KBM-7 (cell line): ENCODE measurements at regions not wholly inside any gene's neighbourhood (a gene's known extent, or its start where the extent isn't known, plus 50 kb on each side); places are given as distances from the start of the nearest gene placed in this dataset.

Experiments used
- DNase-seq: peaks from one replicate; pipeline ENCODE4 v3.0.0-alpha.2; 2015
- in situ Hi-C: fragments of 300-500 bp; cut with MboI; formaldehyde crosslinking; loops from 2 replicates; pipeline ENCODE4 v1.14.3; 2020; ENCODE audit warnings: low sequenced_read_pairs, low pct_unique_long_range_greater_than_20kb, mixed read lengths

DNA sequence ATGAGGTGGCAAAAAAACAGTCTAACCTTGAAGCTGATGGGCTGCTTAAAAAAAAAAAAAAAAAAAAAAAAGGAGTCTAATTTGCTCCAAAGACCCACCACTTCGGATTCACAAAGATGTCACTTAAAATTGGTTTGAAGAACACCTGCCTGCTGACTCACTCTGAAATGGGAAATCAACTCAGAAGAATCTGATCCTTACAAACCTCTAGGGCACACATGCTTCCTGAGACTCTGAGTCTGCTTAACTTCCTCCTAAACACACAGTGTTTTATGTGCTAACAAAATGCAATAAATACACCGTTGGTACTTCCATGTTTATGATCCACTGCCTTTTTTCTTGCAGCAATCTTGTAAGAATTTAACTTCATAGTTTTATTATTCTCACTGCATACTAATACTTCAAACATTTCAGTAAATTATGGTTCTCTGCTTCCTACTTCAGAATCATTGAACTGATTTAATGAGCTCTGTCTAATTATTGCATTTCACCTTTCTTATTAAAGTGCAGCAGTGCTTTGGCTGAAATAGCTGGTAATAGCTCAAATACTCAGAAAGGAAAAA, 73.0 kb upstream of the FRMD4B start:
- in situ Hi-C loops, result no loop called here
- peak; percentile 59 for DNase-seq

DNA sequence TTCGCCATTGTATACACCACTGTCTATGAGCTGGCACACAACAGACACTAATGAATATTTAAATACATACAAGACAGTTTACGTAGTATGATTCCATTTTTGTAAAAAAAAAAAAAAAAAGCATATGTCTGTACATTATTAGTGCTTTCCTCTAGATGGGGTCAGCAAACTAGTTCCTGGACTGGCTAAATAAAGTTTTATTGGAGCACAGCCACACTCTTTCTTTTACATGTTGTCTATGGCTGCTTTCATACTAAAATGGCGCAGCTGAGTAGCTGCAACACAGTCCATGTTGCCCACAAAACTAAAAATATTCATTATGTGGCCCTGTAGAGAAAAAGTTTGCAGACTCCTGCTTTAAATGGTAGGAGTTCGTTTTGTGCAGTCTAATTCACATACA, 70.7 kb upstream of the FRMD4B start:
- in situ Hi-C loops, result no loop called here
- DNase-seq, result no peak

DNA sequence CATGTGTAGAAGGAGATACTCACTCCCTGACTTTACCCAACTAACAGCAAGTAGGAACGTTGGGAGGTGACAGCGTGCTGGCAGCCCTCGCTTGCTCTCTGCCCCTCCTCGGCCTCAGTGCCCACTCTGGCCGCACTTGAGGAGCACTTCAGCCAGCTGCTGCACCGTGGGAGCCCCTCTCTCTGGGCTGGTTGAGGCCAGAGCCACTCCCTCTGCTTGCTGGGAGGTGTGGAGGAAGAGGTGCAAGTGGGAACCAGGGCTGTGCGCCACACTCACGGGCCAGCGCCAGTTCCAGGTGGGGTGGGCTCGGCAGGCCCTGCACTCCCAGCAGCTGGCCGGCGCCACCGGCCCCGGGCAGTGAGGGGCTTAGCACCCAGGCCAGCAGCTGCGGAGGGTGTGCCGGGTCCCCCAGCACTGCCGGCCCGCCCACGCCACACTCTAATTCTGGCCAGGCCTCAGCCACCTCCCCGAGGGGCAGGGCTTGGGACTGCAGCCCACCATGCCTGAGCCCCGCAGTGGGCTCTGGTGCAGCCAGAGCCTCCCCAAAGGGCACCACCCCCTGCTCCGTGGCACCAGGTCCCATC, 68.4 kb upstream of the FRMD4B start:
- no peak for DNase-seq
- in situ Hi-C loops, result no loop called here

DNA sequence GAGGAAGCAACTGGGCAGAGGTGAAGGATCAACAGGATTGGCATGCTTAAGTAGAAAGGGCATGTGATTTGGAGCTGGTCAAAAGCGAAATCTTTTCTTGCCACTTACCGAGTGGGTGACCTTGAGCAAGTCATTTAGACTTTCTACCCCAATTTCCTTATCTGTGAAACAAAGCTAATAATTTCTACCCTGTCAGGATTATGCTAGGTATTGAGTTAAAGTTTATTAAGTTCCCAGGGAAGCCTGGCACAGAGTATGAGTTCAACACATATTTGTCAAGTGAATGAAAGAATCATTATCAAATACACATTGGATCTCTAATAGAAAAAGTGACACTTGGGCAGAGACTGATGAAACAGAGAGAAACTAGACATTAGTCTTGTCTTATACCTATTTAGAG, 66.4 kb upstream of the FRMD4B start:
- in situ Hi-C loops, result no loop called here
- DNase-seq, result no peak

DNA sequence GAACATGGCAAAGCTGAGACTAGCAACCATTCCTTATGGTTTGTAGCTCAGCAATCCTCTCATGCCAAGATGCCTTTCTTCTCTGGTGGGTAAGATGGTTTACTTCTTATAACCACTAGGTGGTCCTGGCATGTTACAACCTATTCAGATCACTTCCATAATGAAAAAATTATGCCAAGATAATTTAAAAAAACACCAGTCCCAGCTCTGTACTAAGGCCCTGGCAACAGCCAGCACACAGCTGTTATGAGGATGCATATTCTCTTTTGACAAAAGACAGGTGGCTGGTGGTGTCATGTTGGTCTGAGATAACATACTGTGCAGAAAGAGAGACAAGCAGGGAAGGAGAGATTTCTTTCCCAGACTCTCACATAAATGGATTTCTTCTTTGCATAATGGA, 65.7 kb upstream of the FRMD4B start:
- in situ Hi-C loops, result no loop called here
- no peak for DNase-seq

DNA sequence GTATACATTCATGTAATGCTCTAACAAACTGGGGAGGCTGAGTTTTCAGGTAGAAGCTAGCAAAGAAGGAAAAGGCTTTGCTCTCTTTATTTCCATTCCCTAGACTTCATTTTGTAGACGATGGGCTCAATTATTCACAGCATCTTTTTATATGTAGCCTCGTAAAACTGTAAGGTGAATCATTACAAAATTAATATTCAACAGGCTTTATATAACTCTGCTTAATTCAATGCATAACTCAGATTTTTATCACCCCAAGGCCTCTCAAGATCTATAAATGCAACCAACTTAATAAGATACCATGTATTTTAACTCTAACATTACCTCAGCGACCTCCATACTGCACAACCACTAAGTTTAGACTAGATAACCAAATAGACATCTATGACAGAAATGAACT, 63.0 kb upstream of the FRMD4B start:
- in situ Hi-C loops, result no loop called here
- no peak for DNase-seq

DNA sequence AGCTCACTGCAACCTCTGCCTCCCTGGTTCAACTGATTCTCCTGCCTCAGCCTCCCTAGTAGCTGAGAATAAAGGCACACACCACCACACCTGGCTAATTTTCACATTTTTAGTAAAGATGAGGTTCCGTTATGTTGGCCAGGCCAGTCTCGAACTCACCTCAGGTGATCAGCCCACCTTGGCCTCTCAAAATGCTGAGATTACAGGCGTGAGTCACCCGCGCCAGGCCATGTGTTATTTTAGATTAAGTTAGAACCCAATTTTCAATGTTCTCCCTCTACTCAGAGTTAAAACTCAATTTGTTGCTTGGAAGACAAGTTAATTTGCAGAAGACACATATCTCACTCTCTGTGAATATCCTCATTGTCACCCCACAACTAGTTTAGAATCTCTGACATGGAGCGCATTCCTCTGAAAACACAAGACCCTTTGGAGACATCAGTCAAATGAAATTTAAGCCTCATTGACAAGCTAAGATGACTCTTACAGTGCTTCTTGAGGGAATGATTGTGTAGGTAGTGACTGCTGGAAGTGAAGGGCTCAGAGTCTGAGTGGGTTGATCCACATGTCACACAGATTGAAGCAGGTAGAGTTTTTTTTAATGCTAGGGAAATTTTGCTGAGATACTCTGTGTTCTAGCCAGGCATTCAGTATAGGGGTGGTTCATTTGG, 60.6 kb upstream of the FRMD4B start:
- in situ Hi-C loops, result no loop called here

DNA sequence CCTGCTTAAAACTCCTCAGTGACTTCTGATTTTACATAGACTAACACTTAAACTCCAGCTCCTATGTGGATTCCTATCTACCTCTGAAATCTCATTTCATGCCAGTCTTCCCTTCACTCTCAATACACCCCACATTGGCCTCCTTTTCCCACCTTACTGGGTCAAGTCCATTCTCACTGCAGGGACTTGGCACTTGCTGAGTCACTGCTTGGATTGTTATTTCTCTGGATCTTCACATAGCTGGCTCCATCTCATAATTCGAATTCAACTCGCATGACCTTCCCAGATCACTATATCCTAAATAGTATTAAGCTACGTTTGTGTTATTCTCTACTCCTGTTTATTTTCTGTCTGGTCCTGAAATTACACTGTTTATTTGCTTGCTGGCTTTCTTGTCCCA, 59.6 kb upstream of the FRMD4B start:
- in situ Hi-C loops, result no loop called here

More for the DNA sequence above, 60.6 kb upstream of the FRMD4B start:
- no peak for DNase-seq

DNA sequence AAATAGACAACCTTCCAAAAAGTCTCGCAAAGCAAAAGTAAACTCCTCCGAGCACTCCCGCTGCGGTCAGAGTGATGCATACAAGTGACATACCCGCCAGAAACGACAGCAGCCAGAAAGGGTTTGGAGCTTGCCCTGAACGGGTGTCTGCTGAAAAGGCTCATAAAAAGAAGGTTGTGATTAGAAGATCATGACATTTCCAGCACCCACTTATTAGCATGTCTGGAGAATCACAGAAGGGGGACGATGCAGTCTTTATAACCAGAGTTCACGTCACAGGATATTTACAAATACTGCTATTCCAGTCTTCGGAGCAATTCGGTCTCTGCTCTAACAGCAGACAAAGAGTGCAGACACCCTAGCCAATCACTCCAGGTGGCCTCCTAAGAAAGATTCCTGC, 59.1 kb upstream of the FRMD4B start:
- in situ Hi-C loops, result no loop called here

More for the DNA sequence above, 59.6 kb upstream of the FRMD4B start:
- no peak for DNase-seq

DNA sequence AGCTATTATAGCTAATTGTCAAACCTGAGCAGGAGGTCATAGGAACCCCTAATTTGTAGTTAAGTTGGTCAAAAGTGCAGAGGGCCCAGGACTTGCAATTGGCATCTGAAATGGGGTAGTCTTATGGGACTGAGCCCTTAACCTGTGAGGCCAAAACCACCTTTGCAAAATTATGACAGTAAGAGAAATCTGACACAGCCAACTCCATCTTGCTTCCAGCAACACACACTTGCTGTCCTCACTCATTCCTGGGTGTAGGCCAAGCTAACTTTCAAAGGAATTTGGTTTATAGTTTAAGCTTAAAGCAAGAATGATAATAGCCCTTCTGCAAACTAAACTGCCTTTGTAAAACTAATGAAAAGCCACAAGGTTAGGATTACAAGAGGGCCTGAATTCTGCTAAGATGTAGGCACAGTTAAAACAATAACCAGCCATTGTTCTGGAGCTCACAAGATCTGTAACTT, 57.6 kb upstream of the FRMD4B start:
- in situ Hi-C loops, result no loop called here
- DNase-seq, result no peak

More for the DNA sequence above, 59.1 kb upstream of the FRMD4B start:
- no peak for DNase-seq

DNA sequence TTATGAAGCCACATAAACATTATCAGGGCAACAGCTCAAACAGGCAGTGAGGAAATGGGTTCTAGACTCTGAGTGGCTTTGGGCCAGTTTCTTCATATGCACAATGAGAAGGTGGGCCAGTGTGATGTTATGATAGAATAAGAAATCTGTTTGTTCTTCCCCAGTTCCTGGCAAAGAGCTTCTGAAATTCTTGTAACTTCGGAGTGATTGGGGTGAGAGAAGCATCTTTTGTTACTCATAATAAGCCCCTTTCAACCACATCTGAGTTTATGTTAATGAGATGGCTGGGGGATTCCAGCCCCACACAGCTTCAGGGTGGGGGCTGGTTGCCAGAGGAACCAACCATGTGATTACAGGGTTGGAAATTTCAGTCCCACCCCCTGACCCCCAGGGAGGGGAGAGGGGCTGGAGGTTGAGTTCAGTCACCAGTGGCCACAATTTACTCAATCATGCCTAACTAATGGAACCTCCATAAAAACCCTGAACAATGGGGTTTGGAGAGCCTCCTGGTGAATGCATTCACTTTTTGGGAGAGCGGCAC, 57.0 kb upstream of the FRMD4B start:
- in situ Hi-C loops, result no loop called here
- no peak for DNase-seq

DNA sequence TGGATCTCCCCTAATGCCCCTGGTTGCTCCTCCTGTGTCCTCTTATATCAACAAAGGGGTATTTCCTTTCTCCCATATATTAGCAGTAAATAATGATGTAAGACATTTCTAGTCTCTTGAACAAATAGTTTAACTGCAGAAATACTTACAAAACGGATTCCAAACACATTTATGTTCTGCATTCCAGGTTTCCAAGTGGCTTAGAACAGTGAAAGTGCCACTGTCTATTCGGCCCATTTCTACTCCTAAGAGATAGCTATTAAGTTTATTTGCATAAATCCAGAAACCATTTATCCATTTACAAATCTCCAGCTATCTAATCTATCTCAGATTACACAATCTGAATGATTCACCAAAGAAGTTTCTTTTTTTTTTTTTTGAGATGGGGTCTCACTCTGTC, 55.8 kb upstream of the FRMD4B start:
- in situ Hi-C loops, result no loop called here
- DNase-seq, result no peak

DNA sequence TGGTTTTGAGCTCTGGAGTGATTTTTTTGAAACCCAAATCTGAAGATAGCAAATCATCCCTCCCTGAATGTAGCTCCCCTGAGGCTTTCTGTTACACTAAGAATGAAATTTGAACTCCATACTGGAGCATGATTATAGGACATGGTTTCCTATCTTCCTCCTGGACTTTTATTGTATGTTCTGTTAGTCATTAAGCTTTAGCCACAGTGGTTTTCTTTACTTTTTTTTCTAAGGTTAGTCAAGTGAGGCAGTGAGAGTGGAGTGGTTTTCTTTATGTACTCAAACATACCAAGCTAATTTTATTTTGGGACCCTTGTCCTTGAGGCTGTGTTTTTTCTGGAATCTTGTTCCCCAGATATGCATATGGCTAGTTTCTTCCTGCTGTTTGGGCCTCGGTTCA, 55.2 kb upstream of the FRMD4B start:
- in situ Hi-C loops, result no loop called here
- DNase-seq, result no peak

DNA sequence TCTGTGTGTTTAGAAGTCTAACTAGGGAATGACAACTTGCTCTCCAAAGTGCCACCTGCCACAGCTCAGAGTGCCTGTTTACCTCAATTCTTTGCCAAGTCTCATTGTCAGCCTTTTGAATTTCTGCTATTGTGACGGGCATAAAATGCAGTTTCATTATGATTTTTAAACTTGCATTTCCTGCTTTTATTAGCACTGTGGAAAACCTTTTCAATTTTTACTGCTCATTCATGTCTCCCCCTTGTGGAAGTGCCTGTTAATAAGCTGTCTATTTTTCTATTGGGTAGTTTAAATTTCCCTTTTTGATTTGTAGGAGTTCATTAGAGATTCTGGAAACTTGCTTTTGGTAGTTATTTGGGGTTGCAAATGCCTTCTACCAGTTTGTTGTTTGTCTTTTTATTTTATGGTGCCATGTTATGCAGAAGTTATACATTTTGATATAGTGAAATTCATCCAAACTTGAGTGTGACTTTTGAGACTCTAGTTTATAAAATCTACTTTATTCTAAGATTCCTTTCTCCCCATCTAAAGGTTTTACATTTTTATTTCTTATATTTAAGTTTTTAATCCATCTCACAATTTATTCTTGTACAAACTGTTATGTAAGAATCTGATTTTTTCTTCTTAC, 53.9 kb upstream of the FRMD4B start:
- DNase-seq, result peak; percentile 28
- in situ Hi-C loops, result no loop called here

DNA sequence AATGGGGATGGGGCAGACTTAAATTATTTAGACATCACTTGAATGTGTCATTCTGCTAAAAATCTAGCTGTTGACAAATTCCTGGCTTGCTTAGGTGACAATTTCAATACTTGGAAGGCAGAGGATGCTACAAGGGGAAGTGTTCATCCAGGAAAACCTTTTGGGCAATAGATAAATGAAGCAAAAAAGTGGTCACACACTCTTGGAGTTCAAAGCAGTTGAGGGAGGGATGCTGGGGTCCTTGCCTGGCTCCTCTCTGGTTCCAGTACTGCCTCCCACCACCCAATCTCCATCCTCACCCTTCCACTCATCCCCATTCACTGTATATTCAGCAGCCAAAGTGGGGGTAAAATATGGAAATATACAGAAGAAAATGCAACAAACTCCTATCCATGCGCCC, 52.6 kb upstream of the FRMD4B start:
- DNase-seq, result no peak
- in situ Hi-C loops, result no loop called here

DNA sequence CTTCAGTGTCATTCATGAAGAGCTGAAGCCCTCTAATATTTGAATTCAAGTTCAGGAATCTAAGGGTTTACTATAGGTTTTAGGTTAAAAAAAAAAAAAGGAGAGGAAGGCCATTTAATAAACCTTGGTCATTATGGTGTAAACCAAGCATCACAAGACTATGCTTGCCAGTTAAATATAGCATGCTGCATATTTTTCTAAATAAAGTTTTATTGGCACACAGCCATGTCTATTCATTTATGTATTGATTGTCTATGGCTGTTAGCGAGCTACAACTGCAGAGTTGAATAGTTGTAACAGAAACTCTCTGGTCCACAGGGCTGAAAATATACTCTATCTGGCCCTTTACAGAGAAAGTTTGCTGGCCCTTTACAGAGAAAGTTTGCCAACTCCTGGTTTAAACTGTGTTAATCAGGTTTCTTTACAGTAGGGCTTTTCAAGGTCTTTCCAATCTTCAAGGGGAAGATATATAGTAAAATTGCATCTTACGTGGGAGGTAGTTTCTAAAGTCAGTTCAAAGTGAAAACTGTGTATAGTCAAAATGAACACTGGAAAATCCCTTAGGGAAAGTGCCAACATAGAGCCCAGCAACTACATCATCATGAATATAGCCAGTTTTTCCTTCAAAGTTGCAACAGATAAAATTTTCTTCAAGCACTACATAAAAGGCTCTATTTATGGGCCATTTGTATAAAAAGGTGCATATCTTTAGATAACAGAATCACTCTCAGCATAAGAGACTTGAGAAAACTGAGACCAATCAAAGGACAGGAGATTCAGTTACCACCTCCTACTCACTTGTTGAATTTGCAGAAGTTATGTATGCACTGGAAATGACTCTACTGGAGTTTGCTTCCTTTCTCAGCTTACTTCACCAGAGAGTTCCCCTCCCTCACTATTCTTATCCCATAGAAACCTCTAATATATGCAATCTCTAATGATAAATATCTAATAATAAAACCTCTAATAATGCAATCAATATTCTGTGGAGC, 49.7 kb upstream of the FRMD4B start:
- no peak for DNase-seq
- in situ Hi-C loops, result no loop called here
